B cell (primary cell): ENCODE measurements at regions not wholly inside any gene's neighbourhood (a gene's known extent, or its start where the extent isn't known, plus 50 kb on each side); places are given as distances from the start of the nearest gene placed in this dataset.

Experiments used
- EZH2 ChIP-seq: IDR thresholded peaks from 2 replicates; pipeline ENCODE4 v1.6.1; 2012; ENCODE audit warnings: borderline replicate concordance, low read depth, mild to moderate bottlenecking, moderate library complexity, low read length; ENCODE audit not compliant: insufficient read depth, poor library complexity, severe bottlenecking
- TF ChIP-seq, protein P1 (sequence below): fragments of 200-600 bp; IDR thresholded peaks from one replicate; pipeline ENCODE4 v1.8.0; 2022; ENCODE audit warnings: antibody characterized with exemption, mild to moderate bottlenecking

DNA sequence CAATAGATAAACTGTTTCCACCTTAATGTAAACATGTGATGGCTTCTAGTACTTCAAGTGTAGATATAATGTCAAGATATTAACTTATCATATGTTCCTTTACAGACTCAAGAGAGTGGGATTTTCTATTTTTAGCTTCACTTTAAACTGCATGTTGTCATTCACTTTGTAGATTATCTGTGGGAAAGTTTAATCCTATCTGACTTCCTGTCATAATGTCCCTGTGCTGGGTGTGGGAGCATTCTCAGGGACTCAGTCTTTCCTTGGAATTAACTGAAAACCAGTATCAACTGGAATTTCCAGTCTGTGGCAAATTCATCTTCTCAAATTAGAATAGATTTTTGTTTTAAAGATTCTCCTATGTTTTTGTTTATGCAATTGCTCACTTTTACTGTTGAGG, 226.1 kb upstream of the FERMT1 start:
- TF ChIP-seq, protein P1, sequence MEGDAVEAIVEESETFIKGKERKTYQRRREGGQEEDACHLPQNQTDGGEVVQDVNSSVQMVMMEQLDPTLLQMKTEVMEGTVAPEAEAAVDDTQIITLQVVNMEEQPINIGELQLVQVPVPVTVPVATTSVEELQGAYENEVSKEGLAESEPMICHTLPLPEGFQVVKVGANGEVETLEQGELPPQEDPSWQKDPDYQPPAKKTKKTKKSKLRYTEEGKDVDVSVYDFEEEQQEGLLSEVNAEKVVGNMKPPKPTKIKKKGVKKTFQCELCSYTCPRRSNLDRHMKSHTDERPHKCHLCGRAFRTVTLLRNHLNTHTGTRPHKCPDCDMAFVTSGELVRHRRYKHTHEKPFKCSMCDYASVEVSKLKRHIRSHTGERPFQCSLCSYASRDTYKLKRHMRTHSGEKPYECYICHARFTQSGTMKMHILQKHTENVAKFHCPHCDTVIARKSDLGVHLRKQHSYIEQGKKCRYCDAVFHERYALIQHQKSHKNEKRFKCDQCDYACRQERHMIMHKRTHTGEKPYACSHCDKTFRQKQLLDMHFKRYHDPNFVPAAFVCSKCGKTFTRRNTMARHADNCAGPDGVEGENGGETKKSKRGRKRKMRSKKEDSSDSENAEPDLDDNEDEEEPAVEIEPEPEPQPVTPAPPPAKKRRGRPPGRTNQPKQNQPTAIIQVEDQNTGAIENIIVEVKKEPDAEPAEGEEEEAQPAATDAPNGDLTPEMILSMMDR = no peak
- no peak for TF ChIP-seq EZH2
